IMR-90 (cell line): ENCODE measurements at regions not wholly inside any gene's neighbourhood (a gene's known extent, or its start where the extent isn't known, plus 50 kb on each side); places are given as distances from the start of the nearest gene placed in this dataset.

ENCODE experiments used
- ATAC-seq: fragments of 200-7000 bp; cut with Tn5 transposase; 2 replicates; pipeline ENCODE4 v1.9.1; 2020; ENCODE audit warnings: low read depth, mild to moderate bottlenecking, moderate library complexity
- BruUV-seq: library from RNA; stranded (reverse); fragments of 400-500 nt; replicated peaks from 2 replicates; lab custom pipeline; 2021; lab: Mats Ljungman, UMichigan
- CTCF ChIA-PET: fragments of 300-600 bp; formaldehyde crosslinking; extraction: SDS; loops from one replicate; lab custom pipeline; 2021; ENCODE audit warnings: antibody characterized with exemption; lab: Yijun Ruan, JAX
- POLR2A ChIA-PET: fragments of 300-600 bp; sonication (Branson Sonifier 250); formaldehyde crosslinking; loops from one replicate; lab custom pipeline; 2022; ENCODE audit warnings: antibody characterized with exemption; ENCODE audit not compliant: unreplicated experiment; lab: Charles Lee
- DNase-seq: peaks from one replicate; pipeline ENCODE4 v3.0.0; 2013
- H2AFZ ChIP-seq: replicated peaks from 2 replicates; pipeline ENCODE3; 2013; ENCODE audit warnings: low read length, mild to moderate bottlenecking; ENCODE audit not compliant: poor library complexity
- H2AK5ac ChIP-seq: 2 replicates; pipeline ENCODE4 v1.6.1; 2013; ENCODE audit warnings: low read depth, low read length, inconsistent platforms
- H2AK9ac ChIP-seq: replicated peaks from 2 replicates; pipeline ENCODE3; 2013; ENCODE audit warnings: mild to moderate bottlenecking, low read depth, low read length, moderate library complexity; ENCODE audit not compliant: poor library complexity
- H2BK120ac ChIP-seq: 2 replicates; pipeline ENCODE4 v1.6.1; 2013; ENCODE audit warnings: low read depth, low read length, inconsistent platforms
- H2BK15ac ChIP-seq: 3 replicates; pipeline ENCODE4 v1.6.1; 2013; ENCODE audit warnings: low read depth, low read length, inconsistent platforms
- H2BK20ac ChIP-seq: 2 replicates; pipeline ENCODE4 v1.6.1; 2013; ENCODE audit warnings: low read depth, mild to moderate bottlenecking, inconsistent platforms, low read length, moderate library complexity
- H2BK5ac ChIP-seq: 2 replicates; pipeline ENCODE4 v1.6.1; 2013; ENCODE audit warnings: mild to moderate bottlenecking, low read depth, low read length, inconsistent platforms; ENCODE audit not compliant: poor library complexity, severe bottlenecking
- H3K14ac ChIP-seq: replicated peaks from 2 replicates; pipeline ENCODE4 v1.6.1; 2013; ENCODE audit warnings: low read depth, low read length, inconsistent platforms
- H3K18ac ChIP-seq: 2 replicates; pipeline ENCODE4 v1.6.1; 2013; ENCODE audit warnings: low read depth, low read length, control low read depth
- H3K23ac ChIP-seq: 2 replicates; pipeline ENCODE4 v1.6.1; 2013; ENCODE audit warnings: low read depth, low read length, inconsistent platforms
- H3K27ac ChIP-seq: 2 replicates; pipeline ENCODE4 v1.5.1; 2013; ENCODE audit warnings: mild to moderate bottlenecking, control low read depth, low read length; ENCODE audit not compliant: insufficient read depth
- H3K27me3 ChIP-seq: 2 replicates; pipeline ENCODE4 v1.6.1; 2013; ENCODE audit warnings: low read length; ENCODE audit not compliant: control insufficient read depth, insufficient read depth
- H3K36me3 ChIP-seq: 2 replicates; pipeline ENCODE4 v1.6.1; 2013; ENCODE audit warnings: low read length, mixed read lengths; ENCODE audit not compliant: control insufficient read depth, insufficient read depth
- H3K4ac ChIP-seq: 2 replicates; pipeline ENCODE4 v1.6.1; 2013; ENCODE audit warnings: low read depth, low read length, inconsistent platforms
- H3K4me1 ChIP-seq: 2 replicates; pipeline ENCODE4 v1.6.1; 2013; ENCODE audit warnings: low read length, mixed read lengths; ENCODE audit not compliant: control insufficient read depth, insufficient read depth
- H3K4me2 ChIP-seq: 2 replicates; pipeline ENCODE4 v1.6.1; 2013; ENCODE audit warnings: low read depth, mild to moderate bottlenecking, control low read depth, low read length, moderate library complexity
- H3K4me3 ChIP-seq: 2 replicates; pipeline ENCODE4 v1.5.1; 2013; ENCODE audit warnings: low read depth, mild to moderate bottlenecking, control low read depth, low read length, moderate library complexity; ENCODE audit not compliant: insufficient read depth
- H3K56ac ChIP-seq: 2 replicates; pipeline ENCODE4 v1.6.1; 2013; ENCODE audit warnings: low read length, inconsistent platforms; ENCODE audit not compliant: insufficient read depth; ENCODE audit errors: extremely low read depth
- H3K79me1 ChIP-seq, 2 experiments: 2 replicates each; pipeline ENCODE4 v1.6.1; 2013; ENCODE audit warnings: low read length in 2 of 2, inconsistent platforms in 1 of 2, low read depth in 1 of 2
- H3K9ac ChIP-seq: 2 replicates; pipeline ENCODE4 v1.6.1; 2013; ENCODE audit warnings: low read depth, low read length, control low read depth
- H3K9me1 ChIP-seq: 2 replicates; pipeline ENCODE4 v1.6.1; 2013; ENCODE audit warnings: low read length, inconsistent platforms; ENCODE audit not compliant: insufficient read depth
- H3K9me3 ChIP-seq: 2 replicates; pipeline ENCODE4 v1.6.1; 2013; ENCODE audit warnings: low read length; ENCODE audit not compliant: control insufficient read depth, insufficient read depth
- H4K20me1 ChIP-seq: 2 replicates; pipeline ENCODE4 v1.6.1; 2013; ENCODE audit warnings: low read length, inconsistent platforms; ENCODE audit not compliant: insufficient read depth
- H4K5ac ChIP-seq: 2 replicates; pipeline ENCODE4 v1.6.1; 2013; ENCODE audit warnings: mild to moderate bottlenecking, low read depth, low read length, control low read depth
- H4K8ac ChIP-seq, 2 experiments: 2 replicates each; pipeline ENCODE4 v1.6.1; 2013; ENCODE audit warnings: low read depth in 2 of 2, low read length in 2 of 2, control low read depth in 1 of 2, inconsistent platforms in 1 of 2
- H4K91ac ChIP-seq: 2 replicates; pipeline ENCODE4 v1.6.1; 2013; ENCODE audit warnings: low read depth, low read length, inconsistent platforms; ENCODE audit not compliant: insufficient read depth
- BHLHE40 ChIP-seq: fragments of 150-350 bp; IDR thresholded peaks from 2 replicates; pipeline ENCODE4 v1.6.1; 2016; ENCODE audit warnings: mild to moderate bottlenecking, low read depth, low read length
- CHD1 ChIP-seq: IDR thresholded peaks from 2 replicates; pipeline ENCODE4 v1.6.1; 2012; ENCODE audit warnings: low read depth, low read length, improper control_type of control experiment
- CTCF ChIP-seq: conservative IDR thresholded peaks from 2 replicates; pipeline ENCODE4 v1.5.1; 2012; ENCODE audit warnings: mild to moderate bottlenecking, low read depth, low read length, improper control_type of control experiment
- ELK1 ChIP-seq: fragments of 150-350 bp; IDR thresholded peaks from 2 replicates; pipeline ENCODE4 v1.6.1; 2016; ENCODE audit warnings: low read depth, mild to moderate bottlenecking, low read length, moderate library complexity, borderline replicate concordance
- FOS ChIP-seq: fragments of 150-350 bp; IDR thresholded peaks from 2 replicates; pipeline ENCODE4 v1.6.1; 2016; ENCODE audit warnings: low read depth, low read length
- MAFK ChIP-seq: IDR thresholded peaks from 2 replicates; pipeline ENCODE4 v1.6.1; 2012; ENCODE audit warnings: low read depth, low read length, improper control_type of control experiment
- MXI1 ChIP-seq: IDR thresholded peaks from 2 replicates; pipeline ENCODE4 v1.6.1; 2012; ENCODE audit warnings: low read depth, mild to moderate bottlenecking, low read length, moderate library complexity, borderline replicate concordance
- NFE2L2 ChIP-seq: fragments of 150-350 bp; IDR thresholded peaks from 2 replicates; pipeline ENCODE4 v1.6.1; 2016; ENCODE audit warnings: low read depth, mild to moderate bottlenecking, low read length
- POLR2A ChIP-seq: IDR thresholded peaks from 2 replicates; pipeline ENCODE4 v1.6.1; 2012; ENCODE audit warnings: mild to moderate bottlenecking, low read depth, low read length
- RAD21 ChIP-seq: IDR thresholded peaks from 2 replicates; pipeline ENCODE4 v1.6.1; 2012; ENCODE audit warnings: low read length, improper control_type of control experiment
- RCOR1 ChIP-seq: IDR thresholded peaks from 2 replicates; pipeline ENCODE4 v1.6.1; 2012; ENCODE audit warnings: mild to moderate bottlenecking, low read length, improper control_type of control experiment; ENCODE audit not compliant: insufficient replicate concordance
- SMC3 ChIP-seq: fragments of 150-350 bp; IDR thresholded peaks from 2 replicates; pipeline ENCODE4 v1.6.1; 2016; ENCODE audit warnings: low read depth, mild to moderate bottlenecking, antibody characterized with exemption, low read length, moderate library complexity
- USF2 ChIP-seq: fragments of 150-350 bp; IDR thresholded peaks from 2 replicates; pipeline ENCODE4 v1.6.1; 2017; ENCODE audit warnings: mild to moderate bottlenecking, antibody characterized with exemption, low read length, low read depth
- WGBS, 2 experiments: methylation state at CpG; one replicate each; pipeline versions ENCODE4 v1.1.5 to v1.1.7; 2013; ENCODE audit warnings: missing lambda C conversion rate in 2 of 2; ENCODE audit not compliant: insufficient read length in 1 of 2; ENCODE audit errors: extremely low coverage in 2 of 2; 5-methylcytosine and 5-hydroxymethylcytosine counted together
- dilution Hi-C: fragments of 300-500 bp; cut with HindIII; formaldehyde crosslinking; loops from one replicate; pipeline ENCODE4 v1.14.3; 2018; ENCODE audit warnings: low sequenced_read_pairs; ENCODE audit not compliant: unreplicated experiment
- in situ Hi-C: fragments of 300-500 bp; cut with MboI; formaldehyde crosslinking; loops from 3 replicates; pipeline ENCODE4 v1.14.3; 2019; ENCODE audit warnings: low sequenced_read_pairs, inconsistent platforms, mixed read lengths
- intact Hi-C: fragments of 100-400 bp; cut with micrococcal nuclease; formaldehyde crosslinking; loops from 2 replicates; pipeline ENCODE4 v1.10.0; 2022

GRCh38 chr3:94573337-94573736, 510.5 kb downstream of the NSUN3 start:
- ChIA-PET POLR2A (no interaction called here), CTCF (no interaction called here)
- ATAC-seq: no peak
- no peak overlapping the region for H3K23ac ChIP-seq
- H2BK15ac ChIP-seq: no peak overlapping the region
- no peak overlapping the region for H3K4me3 ChIP-seq
- no peak overlapping the region for H3K4me2 ChIP-seq
- no peak overlapping the region for H3K4ac ChIP-seq
- intact Hi-C loops (no loop called here), dilution Hi-C loops (no loop called here), in situ Hi-C loops (no loop called here)
- H3K27ac ChIP-seq: no peak overlapping the region
- BruUV-seq: no TSS peak
- no CpG with 5 or more reads among the region's 2 CpGs for WGBS, 2 experiments
- H2AK5ac ChIP-seq: no peak overlapping the region
- H2AFZ ChIP-seq: no peak overlapping the region
- no peak overlapping the region for H3K14ac ChIP-seq
- no peak overlapping the region for H2BK20ac ChIP-seq
- no peaks in the 10 kb centered on the region for H3K9me1 ChIP-seq
- H3K27me3 ChIP-seq: no peaks in the 10 kb centered on the region
- no peak overlapping the region for H2BK5ac ChIP-seq
- H3K4me1 ChIP-seq: no peaks in the 10 kb centered on the region
- H2BK120ac ChIP-seq: no peak overlapping the region
- no peak overlapping the region for H2AK9ac ChIP-seq
- H3K36me3 ChIP-seq: no peaks in the 10 kb centered on the region
- no peaks in the 10 kb centered on the region for H3K79me1 ChIP-seq
- H3K56ac ChIP-seq: no peak overlapping the region
- H3K9me3 ChIP-seq: no peaks in the 10 kb centered on the region
- no peak overlapping the region for H3K9ac ChIP-seq
- DNase-seq: no peak
- no peak overlapping the region for H3K18ac ChIP-seq
- H4K8ac ChIP-seq: no peak overlapping the region
- no peak overlapping the region for H4K5ac ChIP-seq
- no peak for TF ChIP-seq SMC3
- no peak for TF ChIP-seq POLR2A
- TF ChIP-seq CTCF: no peak
- no peak for TF ChIP-seq BHLHE40
- TF ChIP-seq MAFK: no peak
- TF ChIP-seq RCOR1: no peak
- TF ChIP-seq NFE2L2: no peak
- no peak for TF ChIP-seq ELK1
- TF ChIP-seq MXI1: no peak
- no peak for TF ChIP-seq FOS
- TF ChIP-seq USF2: no peak
- TF ChIP-seq CHD1: no peak
- TF ChIP-seq RAD21: no peak
- H4K20me1 ChIP-seq: no peaks in the 10 kb centered on the region
- H4K91ac ChIP-seq: no peak overlapping the region
